ENCODE measurements at regions not wholly inside any gene's neighbourhood (a gene's known extent, or its start where the extent isn't known, plus 50 kb on each side); places are given as distances from the start of the nearest gene placed in this dataset.

DNA sequence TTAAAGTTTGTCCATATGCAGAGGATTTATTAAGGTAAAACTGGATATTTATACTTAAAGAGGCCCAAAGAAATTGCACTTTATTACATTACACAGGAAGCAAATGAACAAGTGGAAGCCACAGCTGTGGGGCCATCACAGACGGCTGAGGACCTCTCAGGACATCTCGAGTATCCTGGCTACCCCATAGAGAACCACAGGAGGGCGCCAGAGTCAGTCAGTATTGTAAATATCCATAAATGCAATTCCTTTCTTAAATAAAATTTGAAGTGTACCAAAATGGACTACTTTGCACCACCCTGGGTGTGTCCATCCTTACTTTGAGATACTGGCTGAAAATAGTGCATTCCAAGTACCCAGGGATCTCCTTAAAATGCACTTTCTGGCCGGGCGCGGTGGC is 257.2 kb downstream of the MRPL39 start:
- Histone ChIP-seq H3K4me1 (ENCODE audit: insufficient read depth, poor library complexity, severe bottlenecking) (no peaks in the 10 kb centered on the region), H3K27me3 (ENCODE audit: insufficient read depth, poor library complexity, severe bottlenecking) (no peaks in the 10 kb centered on the region), H3K36me3 (ENCODE audit: low read depth) (no peaks in the 10 kb centered on the region), H3K4me3 (ENCODE audit: severe bottlenecking) (no peak overlapping the region), H3K27ac (ENCODE audit: poor library complexity, severe bottlenecking) (no peak overlapping the region), H3K9me3 (ENCODE audit: severe bottlenecking) (no peaks in the 10 kb centered on the region)
- DNase-seq (ENCODE audit: low spot score) (no peak), ATAC-seq (ENCODE audit: low read depth) (no peak)
- TF ChIP-seq, protein P1, sequence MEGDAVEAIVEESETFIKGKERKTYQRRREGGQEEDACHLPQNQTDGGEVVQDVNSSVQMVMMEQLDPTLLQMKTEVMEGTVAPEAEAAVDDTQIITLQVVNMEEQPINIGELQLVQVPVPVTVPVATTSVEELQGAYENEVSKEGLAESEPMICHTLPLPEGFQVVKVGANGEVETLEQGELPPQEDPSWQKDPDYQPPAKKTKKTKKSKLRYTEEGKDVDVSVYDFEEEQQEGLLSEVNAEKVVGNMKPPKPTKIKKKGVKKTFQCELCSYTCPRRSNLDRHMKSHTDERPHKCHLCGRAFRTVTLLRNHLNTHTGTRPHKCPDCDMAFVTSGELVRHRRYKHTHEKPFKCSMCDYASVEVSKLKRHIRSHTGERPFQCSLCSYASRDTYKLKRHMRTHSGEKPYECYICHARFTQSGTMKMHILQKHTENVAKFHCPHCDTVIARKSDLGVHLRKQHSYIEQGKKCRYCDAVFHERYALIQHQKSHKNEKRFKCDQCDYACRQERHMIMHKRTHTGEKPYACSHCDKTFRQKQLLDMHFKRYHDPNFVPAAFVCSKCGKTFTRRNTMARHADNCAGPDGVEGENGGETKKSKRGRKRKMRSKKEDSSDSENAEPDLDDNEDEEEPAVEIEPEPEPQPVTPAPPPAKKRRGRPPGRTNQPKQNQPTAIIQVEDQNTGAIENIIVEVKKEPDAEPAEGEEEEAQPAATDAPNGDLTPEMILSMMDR (IDR thresholded peaks at IDR 0.05; ENCODE audit: poor library complexity, severe bottlenecking): peak; percentile 76

DNA sequence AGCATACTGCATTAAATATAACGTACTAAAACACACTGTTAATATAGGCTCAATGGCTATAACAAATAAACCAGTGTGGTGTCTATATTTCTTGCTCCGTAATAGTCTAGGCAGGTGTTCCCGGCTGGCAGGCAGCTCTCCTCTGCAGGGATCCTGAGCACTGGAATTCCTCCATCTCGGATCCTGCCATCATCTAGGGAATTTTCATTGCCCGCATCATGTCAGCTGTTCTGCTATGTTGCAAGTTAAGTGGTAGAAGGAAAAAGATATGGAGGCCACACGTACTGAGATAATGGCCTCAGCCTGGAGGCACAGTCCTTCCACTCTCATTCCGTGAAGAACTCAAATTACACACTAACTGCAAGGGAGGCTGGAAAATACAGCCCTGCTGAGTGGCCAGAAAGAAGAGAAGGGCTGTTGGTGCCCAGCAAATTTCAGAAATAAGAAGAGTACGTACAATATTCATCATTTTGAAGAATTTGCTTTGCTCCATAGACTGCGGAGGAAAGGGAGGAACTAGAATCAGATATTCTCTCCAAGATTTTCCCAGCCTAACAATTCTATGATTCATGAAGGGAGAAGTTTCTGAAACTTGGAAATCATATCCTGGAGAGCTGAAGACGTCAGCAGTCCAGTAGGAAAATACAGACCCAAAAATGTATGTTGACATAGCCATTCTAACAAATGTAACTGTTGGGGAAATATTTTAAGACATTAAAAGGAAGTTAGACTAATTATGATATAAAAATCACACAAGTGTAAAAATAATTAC is 263.3 kb downstream of the MRPL39 start:
- no peaks in the 10 kb centered on the region for H3K27me3 ChIP-seq (ENCODE audit: insufficient read depth, poor library complexity, severe bottlenecking)
- H3K27ac ChIP-seq (ENCODE audit: poor library complexity, severe bottlenecking): no peak overlapping the region
- DNase-seq (ENCODE audit: low spot score): no peak
- H3K36me3 ChIP-seq (ENCODE audit: low read depth): no peaks in the 10 kb centered on the region
- no peaks in the 10 kb centered on the region for H3K9me3 ChIP-seq (ENCODE audit: severe bottlenecking)
- TF ChIP-seq, protein P1 (IDR thresholded peaks at IDR 0.05; ENCODE audit: poor library complexity, severe bottlenecking): no peak
- no peaks in the 10 kb centered on the region for H3K4me1 ChIP-seq (ENCODE audit: insufficient read depth, poor library complexity, severe bottlenecking)
- no peak for ATAC-seq (ENCODE audit: low read depth)
- no peak overlapping the region for H3K4me3 ChIP-seq (ENCODE audit: severe bottlenecking)

DNA sequence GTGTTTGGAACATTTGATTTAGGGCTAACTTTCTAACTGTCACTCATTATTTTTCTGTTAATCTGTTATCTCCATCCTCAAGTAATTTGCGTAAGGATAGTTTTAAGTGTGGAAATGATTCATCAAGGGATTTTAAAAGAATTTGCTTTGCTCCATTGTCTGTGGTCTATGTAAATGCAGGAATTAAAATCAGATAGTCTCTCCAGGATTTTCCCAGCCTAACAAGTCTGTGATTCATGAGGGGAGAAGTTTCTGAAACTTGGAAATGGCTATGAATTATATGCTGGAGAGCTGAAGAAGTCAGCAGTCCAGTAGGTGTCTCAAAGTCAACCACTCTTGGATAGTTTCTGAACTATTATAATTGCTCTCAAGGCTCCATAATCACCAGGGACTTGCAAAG is 264.5 kb downstream of the MRPL39 start:
- no peaks in the 10 kb centered on the region for H3K4me1 ChIP-seq (ENCODE audit: insufficient read depth, poor library complexity, severe bottlenecking)
- ATAC-seq (ENCODE audit: low read depth) (peak; percentile 14; the same call in 1 of the 3 replicates), DNase-seq (ENCODE audit: low spot score) (no peak)
- no peak overlapping the region for H3K4me3 ChIP-seq (ENCODE audit: severe bottlenecking)
- H3K36me3 ChIP-seq (ENCODE audit: low read depth): no peaks in the 10 kb centered on the region
- TF ChIP-seq, protein P1 (IDR thresholded peaks at IDR 0.05; ENCODE audit: poor library complexity, severe bottlenecking): no peak
- no peaks in the 10 kb centered on the region for H3K9me3 ChIP-seq (ENCODE audit: severe bottlenecking)
- no peaks in the 10 kb centered on the region for H3K27me3 ChIP-seq (ENCODE audit: insufficient read depth, poor library complexity, severe bottlenecking)
- no peak overlapping the region for H3K27ac ChIP-seq (ENCODE audit: poor library complexity, severe bottlenecking)

DNA sequence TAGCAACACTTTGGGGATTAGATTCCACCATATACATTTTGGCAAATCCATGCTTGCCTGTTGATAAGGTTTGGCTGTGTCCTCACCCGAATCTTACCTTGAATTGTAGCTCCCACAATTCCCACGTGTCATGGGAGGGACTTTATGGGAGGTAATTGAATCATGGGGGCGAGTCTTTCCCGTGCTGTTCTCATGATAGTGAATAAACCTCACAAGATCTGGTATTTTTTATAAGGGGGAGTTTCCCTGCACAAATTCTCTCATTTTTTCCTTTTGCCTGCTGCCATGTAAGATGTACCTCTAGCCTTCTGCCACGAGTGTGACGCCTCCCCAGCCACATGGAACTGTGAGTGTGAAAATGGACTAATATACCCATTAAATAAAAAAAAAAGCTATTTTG is 265.3 kb downstream of the MRPL39 start:
- Histone ChIP-seq H3K36me3 (ENCODE audit: low read depth) (no peaks in the 10 kb centered on the region), H3K27ac (ENCODE audit: poor library complexity, severe bottlenecking) (no peak overlapping the region), H3K4me3 (ENCODE audit: severe bottlenecking) (no peak overlapping the region), H3K9me3 (ENCODE audit: severe bottlenecking) (no peaks in the 10 kb centered on the region), H3K4me1 (ENCODE audit: insufficient read depth, poor library complexity, severe bottlenecking) (no peaks in the 10 kb centered on the region), H3K27me3 (ENCODE audit: insufficient read depth, poor library complexity, severe bottlenecking) (no peaks in the 10 kb centered on the region)
- ATAC-seq (ENCODE audit: low read depth) (no peak), DNase-seq (ENCODE audit: low spot score) (no peak)
- TF ChIP-seq, protein P1 (IDR thresholded peaks at IDR 0.05; ENCODE audit: poor library complexity, severe bottlenecking): no peak

DNA sequence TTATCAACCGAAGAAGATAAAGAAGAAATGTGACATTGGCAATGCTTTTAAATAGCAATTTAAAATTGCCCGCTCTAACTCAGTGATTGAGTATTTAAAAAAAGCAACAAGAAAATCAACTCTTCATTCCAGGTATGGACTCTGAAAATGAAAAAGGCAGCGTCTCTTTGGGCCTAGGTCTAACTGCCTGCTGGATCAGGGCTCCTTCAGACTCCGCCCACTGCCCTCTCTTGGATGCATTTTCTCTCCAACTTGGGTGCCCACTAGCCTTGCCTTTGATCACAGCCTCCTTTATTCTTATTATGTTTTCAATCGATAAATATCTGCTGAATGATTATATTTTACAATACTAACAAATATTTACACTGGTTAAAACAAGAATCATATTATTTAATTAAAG is 268.9 kb downstream of the MRPL39 start:
- H3K4me1 ChIP-seq (ENCODE audit: insufficient read depth, poor library complexity, severe bottlenecking): peaks cover 6% of the 10 kb centered on the region
- no peak for DNase-seq (ENCODE audit: low spot score)

More for the DNA sequence above, 268.9 kb downstream of the MRPL39 start:
- Histone ChIP-seq H3K9me3 (ENCODE audit: severe bottlenecking) (no peaks in the 10 kb centered on the region), H3K27ac (ENCODE audit: poor library complexity, severe bottlenecking) (no peak overlapping the region), H3K4me3 (ENCODE audit: severe bottlenecking) (no peak overlapping the region), H3K36me3 (ENCODE audit: low read depth) (no peaks in the 10 kb centered on the region), H3K27me3 (ENCODE audit: insufficient read depth, poor library complexity, severe bottlenecking) (no peaks in the 10 kb centered on the region)
- TF ChIP-seq, protein P1 (IDR thresholded peaks at IDR 0.05; ENCODE audit: poor library complexity, severe bottlenecking): no peak
- no peak for ATAC-seq (ENCODE audit: low read depth)

Data from RWPE2 (cell line).